AG09319 (cell line): ENCODE measurements at regions not wholly inside any gene's neighbourhood (a gene's known extent, or its start where the extent isn't known, plus 50 kb on each side); places are given as distances from the start of the nearest gene placed in this dataset.

Experiments used
- DNase-seq: peaks from one replicate; pipeline ENCODE4 v3.0.0-alpha.2; 2010; ENCODE audit warnings: low read depth; ENCODE audit errors: extremely low read depth
- CTCF ChIP-seq: IDR thresholded peaks from 2 replicates; pipeline ENCODE4 v1.5.1; 2011; ENCODE audit warnings: low read depth, mild to moderate bottlenecking, inconsistent platforms, low read length, moderate library complexity

- no peak for TF ChIP-seq CTCF
- no peak for DNase-seq
Measured at GRCh38 chr22:44404341-44405020, 91.7 kb upstream of the SHISAL1 start.

- no peak for DNase-seq
- TF ChIP-seq CTCF = no peak
Measured at GRCh38 chr22:44403602-44404329, 91.0 kb upstream of the SHISAL1 start.

- no peak for TF ChIP-seq CTCF
- DNase-seq = no peak
Measured at GRCh38 chr22:44403166-44403565, 90.4 kb upstream of the SHISAL1 start.

- DNase-seq = no peak
- no peak for TF ChIP-seq CTCF
Measured at GRCh38 chr22:44402196-44403111, 89.7 kb upstream of the SHISAL1 start.

- TF ChIP-seq CTCF = no peak
- no peak for DNase-seq
Measured at GRCh38 chr22:44401783-44402110, 89.0 kb upstream of the SHISAL1 start.

- DNase-seq = no peak
- no peak for TF ChIP-seq CTCF
Measured at GRCh38 chr22:44400763-44401060, 88.0 kb upstream of the SHISAL1 start.
